ENCODE measurements at regions not wholly inside any gene's neighbourhood (a gene's known extent, or its start where the extent isn't known, plus 50 kb on each side); places are given as distances from the start of the nearest gene placed in this dataset.

- no peak for TF ChIP-seq CTCF (IDR thresholded peaks at IDR 0.05)
- TF ChIP-seq POLR2A (IDR thresholded peaks at IDR 0.05), result no peak
These were observed 147.6 kb upstream of the HS3ST3A1 start for GRCh38 chr17:13749166-13749890.
